Stomach (tissue), 4 donors: ENCODE measurements at regions not wholly inside any gene's neighbourhood (a gene's known extent, or its start where the extent isn't known, plus 50 kb on each side); places are given as distances from the start of the nearest gene placed in this dataset.
"Not testable (repeated sequence)": the region's sequence is repeated elsewhere in the genome, so short reads cannot be mapped to it uniquely, and the experiment has no call there.

ENCODE experiments used
- CTCF ChIP-seq, 7 experiments: fragments of 450-650 bp in 4 of 7; fragments of 200-600 bp in 3 of 7; sonication (generic) in 3 of 7; IDR thresholded peaks; one replicate each; pipeline ENCODE4 v1.5.1; 2016 to 2019; ENCODE audit warnings: antibody characterized with exemption in 7 of 7, control low read depth in 2 of 7, mild to moderate bottlenecking in 1 of 7
- EP300 ChIP-seq: sonication (generic); formaldehyde crosslinking; IDR thresholded peaks from one replicate; pipeline ENCODE4 v1.6.1; 2017; ENCODE audit warnings: antibody characterized with exemption
- POLR2A ChIP-seq, 4 donors: fragments of 450-650 bp; IDR thresholded peaks; one replicate each; pipeline ENCODE4 v1.6.1; 2016; ENCODE audit warnings: antibody characterized with exemption in 4 of 4, control low read depth in 2 of 4, mild to moderate bottlenecking in 1 of 4, moderate library complexity in 1 of 4

GRCh38 chr6:86489042-86489441 lies 448.3 kb upstream of the HTR1E start:
- TF ChIP-seq CTCF (IDR thresholded peaks at IDR 0.05); EP300; POLR2A (IDR thresholded peaks at IDR 0.05): not testable (repeated sequence)
